Uterus (tissue), 2 donors: ENCODE measurements at regions not wholly inside any gene's neighbourhood (a gene's known extent, or its start where the extent isn't known, plus 50 kb on each side); places are given as distances from the start of the nearest gene placed in this dataset.
"Not testable (repeated sequence)": the region's sequence is repeated elsewhere in the genome, so short reads cannot be mapped to it uniquely, and the experiment has no call there.

Experiments
- CTCF ChIP-seq, 4 experiments: fragments of 200-600 bp in 2 of 4; fragments of 450-650 bp in 2 of 4; sonication (generic) in 2 of 4; IDR thresholded peaks; one replicate each; pipeline ENCODE4 v1.5.1; 2016 to 2019; ENCODE audit warnings: antibody characterized with exemption in 4 of 4, mild to moderate bottlenecking in 2 of 4, moderate library complexity in 1 of 4
- POLR2A ChIP-seq, 2 donors: fragments of 450-650 bp; IDR thresholded peaks; one replicate each; pipeline ENCODE4 v1.6.1; 2016; ENCODE audit warnings: antibody characterized with exemption in 2 of 2, mild to moderate bottlenecking in 1 of 2, moderate library complexity in 1 of 2

- TF ChIP-seq POLR2A, CTCF (IDR thresholded peaks at IDR 0.05): not testable (repeated sequence)
Observed at GRCh38 chr16:21512280-21513192, 86.8 kb upstream of the METTL9 start.
